Esophagus muscularis mucosa (tissue), 4 donors: ENCODE measurements at regions not wholly inside any gene's neighbourhood (a gene's known extent, or its start where the extent isn't known, plus 50 kb on each side); places are given as distances from the start of the nearest gene placed in this dataset.

Experiments used
- CTCF ChIP-seq, 3 experiments: fragments of 200-600 bp in 2 of 3; fragments of 450-650 bp in 1 of 3; sonication (generic) in 2 of 3; IDR thresholded peaks; one replicate each; pipeline ENCODE4 v1.5.1; 2017 to 2019; ENCODE audit warnings: antibody characterized with exemption in 3 of 3, mild to moderate bottlenecking in 2 of 3, moderate library complexity in 1 of 3
- EP300 ChIP-seq: sonication (generic); formaldehyde crosslinking; IDR thresholded peaks from one replicate; pipeline ENCODE4 v1.6.1; 2017; ENCODE audit warnings: antibody characterized with exemption
- POLR2A ChIP-seq: fragments of 450-650 bp; IDR thresholded peaks from one replicate; pipeline ENCODE4 v1.6.1; 2017; ENCODE audit warnings: antibody characterized with exemption, moderate library complexity, mild to moderate bottlenecking, low read depth
- POLR2AphosphoS5 ChIP-seq, 2 donors: sonication (generic); formaldehyde crosslinking; IDR thresholded peaks; one replicate each; pipeline ENCODE4 v1.6.1; 2017; ENCODE audit warnings: antibody characterized with exemption in 2 of 2

- TF ChIP-seq EP300 (peak; percentile 76), POLR2A (no peak), CTCF (IDR thresholded peaks at IDR 0.05) (no peak), POLR2AphosphoS5 (IDR thresholded peaks at IDR 0.05) (peak; percentile 76 to 87)
These were observed 135.9 kb upstream of the TPM1 start for GRCh38 chr15:62906627-62907026.
